EL (cell line): ENCODE measurements at regions not wholly inside any gene's neighbourhood (a gene's known extent, or its start where the extent isn't known, plus 50 kb on each side); places are given as distances from the start of the nearest gene placed in this dataset.
A peak's percentile ranks its signal among the peaks of the same experiment; 100 is the strongest.
"Not testable (repeated sequence)": the region's sequence is repeated elsewhere in the genome, so short reads cannot be mapped to it uniquely, and the experiment has no call there.

Experiments
- DNase-seq: peaks from one replicate; pipeline ENCODE4 v3.0.0-alpha.2; 2016

- DNase-seq = not testable (repeated sequence)
Measured at GRCh38 chr7:73244782-73245311, 63.8 kb downstream of the NSUN5 start.

DNA sequence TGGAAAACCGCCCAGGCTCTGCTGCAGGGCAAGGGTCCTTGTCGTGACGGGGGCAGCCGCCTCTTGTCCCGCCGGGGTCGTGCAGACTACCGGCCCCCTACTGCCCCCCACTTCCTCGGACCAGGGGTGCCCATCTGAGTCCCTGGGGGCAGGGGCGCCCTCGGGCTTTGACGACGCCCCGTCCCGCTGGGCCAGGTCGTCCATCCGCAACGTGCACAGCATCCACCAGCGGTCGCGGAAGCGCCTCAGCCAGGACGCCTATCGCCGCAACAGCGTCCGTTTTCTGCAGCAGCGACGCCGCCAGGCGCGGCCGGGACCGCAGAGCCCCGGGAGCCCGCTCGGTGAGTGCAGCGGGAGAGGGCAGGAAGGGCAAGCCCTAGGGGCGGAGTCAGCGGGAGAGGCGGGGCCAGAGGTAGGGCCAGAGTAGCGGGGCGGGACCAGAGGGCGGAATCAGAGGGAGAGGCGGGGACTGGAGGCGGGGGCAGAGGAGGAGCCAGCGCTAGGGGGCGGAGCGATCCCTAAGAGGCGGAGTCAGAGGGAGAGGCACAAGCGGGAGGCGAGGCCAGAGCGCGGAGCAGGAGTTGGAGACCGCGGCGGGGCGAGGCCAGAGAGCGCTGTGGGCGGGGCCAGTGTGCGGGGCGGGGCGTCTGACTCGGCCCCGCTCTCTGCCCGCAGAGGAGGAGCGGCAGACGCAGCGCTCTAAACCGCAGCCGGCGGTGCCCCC lies 73.5 kb downstream of the NSUN5 start:
- DNase-seq = not testable (repeated sequence)

DNA sequence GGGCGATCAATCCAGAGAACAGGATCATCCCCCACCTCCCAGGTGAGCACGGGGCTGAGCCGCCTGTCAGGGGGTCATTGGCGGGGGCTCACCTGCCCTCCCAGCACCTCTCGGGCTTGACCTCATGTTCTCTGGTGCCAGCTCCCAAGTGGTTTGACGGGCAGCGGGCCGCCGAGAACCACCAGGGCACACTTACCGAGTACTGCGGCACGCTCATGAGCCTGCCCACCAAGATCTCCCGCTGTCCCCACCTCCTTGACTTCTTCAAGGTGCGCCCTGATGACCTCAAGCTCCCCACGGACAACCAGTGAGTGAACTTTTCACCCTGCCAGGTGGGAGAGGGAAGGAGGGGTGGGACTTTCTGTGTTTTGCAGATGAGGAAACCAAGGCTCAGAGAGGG lies 82.9 kb downstream of the NSUN5 start:
- not testable (repeated sequence) for DNase-seq

DNA sequence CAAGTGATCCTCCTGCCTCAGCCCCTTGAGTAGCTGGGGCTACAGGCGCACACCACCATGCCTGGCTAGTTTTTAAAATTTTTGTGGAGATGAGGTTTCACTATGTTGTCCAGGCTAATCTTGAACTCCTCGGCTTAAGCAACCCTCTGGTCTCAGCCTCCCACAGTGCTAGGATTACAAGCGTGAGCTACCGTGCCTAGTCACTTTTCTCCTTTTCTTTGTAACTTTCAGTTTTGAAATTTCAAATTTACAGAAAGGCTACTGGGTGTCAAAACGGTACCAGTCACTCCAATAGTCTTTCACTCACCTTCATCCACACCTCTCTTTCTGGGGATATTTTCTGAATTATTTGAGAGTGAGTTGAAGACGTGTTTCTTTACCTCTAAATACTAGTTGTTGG lies 86.9 kb downstream of the NSUN5 start:
- DNase-seq = not testable (repeated sequence)

DNA sequence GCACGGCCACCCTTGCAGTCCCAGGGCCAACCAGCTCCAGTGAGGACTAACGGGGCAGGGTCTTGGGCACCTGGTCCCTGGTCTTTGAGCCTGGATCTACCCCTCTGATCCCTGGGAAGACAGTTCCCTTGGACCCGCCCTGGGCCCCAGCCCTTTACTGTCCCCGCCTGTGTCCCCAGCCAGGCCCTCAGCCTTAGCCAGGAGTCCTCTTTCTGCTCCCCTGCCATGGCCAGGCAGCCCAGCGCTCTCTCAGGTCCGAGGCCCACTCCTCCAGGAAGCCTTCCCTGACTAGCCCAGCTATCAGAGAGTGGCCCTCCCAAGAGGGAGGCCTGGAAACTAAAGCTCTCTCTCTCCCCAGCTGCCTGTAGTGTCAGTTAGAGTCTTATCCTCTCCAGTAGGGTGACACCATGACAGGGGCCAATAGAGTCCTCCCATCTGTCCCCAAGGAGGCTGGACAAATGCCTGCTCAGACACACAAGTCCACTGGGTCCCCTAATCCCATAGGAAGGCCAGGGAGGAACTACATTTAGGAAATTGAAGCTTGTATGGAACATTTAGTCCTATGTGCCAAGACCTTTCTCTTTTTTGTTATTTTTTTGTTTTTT lies 87.8 kb downstream of the NSUN5 start:
- not testable (repeated sequence) for DNase-seq

- DNase-seq = not testable (repeated sequence)
Measured at GRCh38 chr7:73220357-73220756, 88.3 kb downstream of the NSUN5 start.

DNA sequence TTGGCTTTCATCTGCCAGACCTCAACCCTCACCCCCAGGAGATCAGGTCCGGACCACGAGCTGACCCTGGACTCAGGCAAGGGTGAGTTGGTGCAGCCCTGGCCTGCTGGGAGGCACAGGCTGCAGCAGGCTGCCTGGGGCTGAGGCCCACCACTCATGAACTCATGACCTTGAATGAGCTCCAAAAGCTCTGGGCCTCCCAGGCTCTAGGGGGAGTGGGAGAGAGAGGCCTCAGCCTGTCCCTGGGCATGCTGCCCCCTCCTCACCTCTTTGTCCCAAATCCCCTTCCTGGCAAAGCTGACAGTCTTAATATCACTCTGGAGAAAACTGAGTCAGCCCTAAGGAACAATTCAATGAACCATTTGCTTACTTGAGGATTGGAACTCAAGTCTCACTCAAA lies 89.8 kb downstream of the NSUN5 start:
- not testable (repeated sequence) for DNase-seq

DNA sequence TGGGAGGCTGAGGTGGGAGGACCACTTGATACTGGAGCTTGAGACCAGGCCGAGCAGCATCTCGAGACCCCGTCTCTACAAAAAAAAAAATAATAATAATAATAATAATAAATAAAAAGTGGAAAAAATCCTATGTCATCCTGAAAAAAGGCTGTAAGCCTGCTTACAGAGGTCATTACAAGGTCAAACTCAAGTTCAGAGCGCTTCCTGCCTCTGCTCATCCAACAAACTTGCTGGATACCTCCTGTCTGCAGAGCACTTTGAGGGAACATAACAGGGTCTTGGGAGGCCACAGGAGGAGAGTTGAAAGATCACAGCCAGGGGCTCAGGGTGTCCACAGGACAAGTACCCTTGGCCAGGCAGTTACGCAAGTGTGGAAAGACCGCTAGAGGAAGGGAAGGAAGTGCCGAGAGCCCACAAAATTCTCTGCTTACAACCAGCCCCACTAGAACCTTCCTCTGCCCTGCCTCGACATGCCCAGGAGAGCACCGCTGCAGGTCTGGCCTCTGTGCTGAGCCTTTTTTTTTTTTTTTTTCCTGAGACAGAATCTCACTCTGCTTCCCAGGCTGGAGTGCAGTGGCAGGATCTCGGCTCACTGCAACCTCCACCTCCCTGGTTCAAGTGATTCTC lies 92.5 kb downstream of the NSUN5 start:
- DNase-seq = not testable (repeated sequence)

DNA sequence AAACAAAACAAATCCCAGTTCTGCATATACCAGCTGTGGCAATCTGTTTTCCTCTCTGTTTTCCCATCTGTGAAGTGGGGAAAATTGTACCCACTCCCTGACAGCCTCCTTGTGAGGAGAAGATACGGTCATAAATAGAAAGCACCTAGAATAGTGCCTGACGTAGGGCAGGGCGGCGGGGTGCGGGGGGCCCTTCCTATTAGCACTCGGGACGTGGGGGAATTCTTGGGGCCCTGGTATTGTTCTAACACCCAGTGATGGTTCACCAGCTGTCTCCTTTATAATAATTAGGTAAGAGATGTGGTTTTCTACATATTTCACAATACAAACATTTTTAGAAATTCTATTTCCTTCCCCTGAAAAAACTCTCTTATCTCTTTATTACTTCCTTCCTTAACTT lies 93.4 kb downstream of the NSUN5 start:
- DNase-seq = not testable (repeated sequence)

GRCh38 chr7:73214471-73214870 lies 94.2 kb downstream of the NSUN5 start:
- peak; percentile 1 for DNase-seq

- DNase-seq = not testable (repeated sequence)
Measured at GRCh38 chr7:73213076-73213475, 95.5 kb downstream of the NSUN5 start.

DNA sequence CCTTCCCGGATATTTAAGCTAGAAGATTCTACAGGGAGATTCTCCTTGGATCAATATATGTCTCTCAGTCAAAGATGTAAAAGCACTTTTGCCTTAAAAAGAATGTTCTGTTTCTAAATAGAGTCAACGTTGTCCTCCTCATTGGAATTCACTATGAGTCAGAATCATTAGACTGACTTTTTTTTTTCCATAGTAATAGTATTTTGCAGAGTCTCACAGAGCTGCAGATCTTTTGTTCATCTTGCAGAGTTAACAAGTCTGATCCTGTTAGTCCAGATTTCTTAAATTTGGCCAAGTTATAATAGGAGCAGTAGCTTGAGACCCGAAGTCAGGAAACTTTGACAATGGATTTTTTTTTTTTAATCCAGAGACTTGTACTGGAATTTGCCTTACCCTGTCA lies 103.0 kb downstream of the NSUN5 start:
- not testable (repeated sequence) for DNase-seq

- peak; percentile 78 for DNase-seq
Measured at GRCh38 chr7:73204898-73205297, 103.7 kb downstream of the NSUN5 start.

DNA sequence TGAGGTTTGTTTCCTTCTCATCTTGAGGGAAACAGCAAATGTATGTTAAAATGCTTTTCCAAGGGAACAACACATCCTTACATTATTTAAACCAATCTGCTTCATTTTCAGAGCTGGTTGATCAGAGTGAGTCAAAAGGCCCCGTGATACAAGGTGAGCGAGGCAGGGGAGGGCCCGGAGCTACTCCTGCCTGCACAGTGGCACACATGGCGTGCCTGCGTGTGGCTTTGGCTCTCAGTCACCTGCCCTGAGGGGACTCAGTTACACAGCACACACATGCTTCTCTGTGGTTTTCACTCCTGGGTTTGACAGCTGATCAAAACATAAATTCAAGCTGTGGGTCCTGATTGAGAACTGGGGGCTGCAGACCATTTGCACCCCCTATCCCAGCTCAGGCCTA lies 105.3 kb downstream of the NSUN5 start:
- DNase-seq = not testable (repeated sequence)

GRCh38 chr7:73201264-73201663 lies 107.4 kb downstream of the NSUN5 start:
- DNase-seq = not testable (repeated sequence)

DNA sequence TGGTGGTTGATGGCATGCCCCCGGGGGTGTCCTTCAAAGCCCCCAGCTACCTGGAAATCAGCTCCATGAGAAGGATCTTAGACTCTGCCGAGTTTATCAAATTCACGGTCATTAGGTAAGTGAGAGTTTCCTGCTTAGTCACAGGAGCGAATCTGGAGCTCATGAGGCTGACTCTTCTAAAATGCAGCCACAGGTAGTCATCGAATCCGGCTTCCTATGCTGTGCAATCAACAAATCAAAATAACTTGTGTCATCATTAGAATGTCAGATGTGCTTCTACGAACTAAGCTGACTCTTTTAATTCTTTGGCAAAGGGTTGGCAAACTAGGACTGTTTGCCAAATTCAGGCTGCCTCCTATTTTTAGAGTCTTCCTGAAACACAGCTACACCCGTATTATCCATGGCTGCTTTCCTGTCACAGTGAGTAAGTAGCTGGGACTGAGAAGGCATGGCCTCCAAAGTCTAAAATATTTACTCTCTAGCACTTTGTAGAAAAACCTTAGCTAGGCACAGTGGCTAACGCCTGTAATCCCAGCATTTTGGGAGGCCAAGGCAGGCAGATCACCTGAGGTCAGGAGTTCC lies 108.0 kb downstream of the NSUN5 start:
- not testable (repeated sequence) for DNase-seq

GRCh38 chr7:73193991-73194390 lies 108.2 kb upstream of the SPDYE9 start:
- DNase-seq = not testable (repeated sequence)

DNA sequence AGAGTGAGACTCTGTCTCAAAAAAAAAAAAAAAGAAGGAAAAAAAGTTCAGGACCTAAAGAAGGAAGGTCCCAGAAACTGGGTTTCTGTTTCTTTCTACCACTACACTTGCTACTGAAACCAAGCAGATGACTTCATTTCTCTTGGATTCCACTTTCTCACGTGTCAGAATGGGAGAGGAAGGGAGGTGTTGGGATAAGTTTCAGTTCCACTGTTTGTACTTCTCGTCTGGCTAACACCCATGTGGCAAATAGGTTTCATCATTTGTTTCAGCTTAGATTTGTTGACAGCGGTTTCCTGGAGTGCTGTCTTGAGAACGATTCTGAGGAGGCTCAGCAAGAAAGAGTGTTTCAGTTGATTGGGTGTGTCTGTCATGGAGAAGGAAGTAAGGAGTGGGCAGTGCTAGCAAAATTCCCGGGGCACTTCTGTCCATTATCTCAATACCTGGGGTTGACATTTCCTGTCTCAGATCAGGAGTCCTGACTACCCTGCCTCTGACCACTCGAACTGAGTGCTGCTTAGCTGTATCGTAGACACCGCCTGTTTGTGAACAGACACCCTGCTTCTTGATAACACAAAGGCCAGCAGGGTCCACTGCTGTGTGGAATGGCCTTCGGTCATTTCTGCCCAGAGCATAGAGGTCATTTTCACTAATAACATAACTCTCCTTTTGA lies 104.8 kb upstream of the SPDYE9 start:
- not testable (repeated sequence) for DNase-seq

DNA sequence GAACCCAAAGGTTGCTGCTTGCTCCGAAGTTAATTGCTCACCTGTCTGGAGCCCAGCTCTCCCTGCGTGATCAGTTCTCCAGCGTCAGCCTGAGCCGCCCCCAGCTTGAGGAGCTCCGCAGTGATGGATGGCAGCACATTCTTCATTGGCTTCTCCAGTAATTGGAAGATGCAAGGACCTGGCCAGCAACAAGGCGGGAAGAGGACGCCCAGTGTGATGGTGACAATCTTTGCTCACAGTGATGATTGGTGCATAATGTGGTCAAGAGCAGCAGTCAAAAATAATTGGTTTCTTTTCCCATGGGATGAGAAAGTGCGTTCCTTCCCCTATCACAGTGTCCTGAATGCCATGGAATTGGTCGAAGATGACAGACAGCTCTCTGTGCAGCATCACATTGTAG lies 102.4 kb upstream of the SPDYE9 start:
- DNase-seq = not testable (repeated sequence)

DNA sequence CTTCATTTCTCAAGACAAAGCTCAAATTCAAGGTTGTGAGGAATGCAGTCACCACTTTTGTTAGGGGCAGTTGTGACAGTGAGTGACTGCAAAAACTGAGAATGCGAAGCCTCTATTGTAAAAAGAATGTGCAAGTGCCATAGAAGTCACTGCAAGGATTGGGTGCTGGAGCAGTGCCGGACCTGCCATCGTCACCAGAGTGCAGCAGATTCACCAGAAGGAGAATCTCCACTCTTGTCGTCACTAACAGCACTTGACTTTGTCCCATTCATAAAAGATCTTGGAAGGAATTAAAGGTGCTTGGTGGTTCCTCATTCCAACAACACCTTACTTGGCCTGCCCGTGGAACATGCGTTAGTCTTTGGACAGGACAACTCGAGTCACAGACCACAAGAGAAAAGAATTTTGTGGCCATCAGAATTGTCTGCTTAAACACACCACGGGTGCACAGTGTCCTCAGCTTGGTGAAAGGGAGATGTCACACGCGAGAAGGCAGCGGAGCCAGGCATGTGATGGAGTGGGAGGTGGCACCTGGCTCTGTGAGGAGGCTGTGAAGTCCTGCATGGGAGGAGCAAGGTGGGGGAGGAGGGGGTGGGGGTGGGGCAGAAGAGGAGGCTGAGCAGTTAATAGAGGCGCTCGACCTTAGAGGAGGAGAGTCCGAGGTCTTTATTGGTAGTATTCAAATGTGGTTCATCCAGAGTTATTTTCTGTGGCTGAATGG lies 100.9 kb upstream of the SPDYE9 start:
- not testable (repeated sequence) for DNase-seq

- not testable (repeated sequence) for DNase-seq
Measured at GRCh38 chr7:73176813-73177212, 91.0 kb upstream of the SPDYE9 start.

- not testable (repeated sequence) for DNase-seq
Measured at GRCh38 chr7:73175322-73175721, 89.5 kb upstream of the SPDYE9 start.
